ENCODE measurements at regions not wholly inside any gene's neighbourhood (a gene's known extent, or its start where the extent isn't known, plus 50 kb on each side); places are given as distances from the start of the nearest gene placed in this dataset.

DNA sequence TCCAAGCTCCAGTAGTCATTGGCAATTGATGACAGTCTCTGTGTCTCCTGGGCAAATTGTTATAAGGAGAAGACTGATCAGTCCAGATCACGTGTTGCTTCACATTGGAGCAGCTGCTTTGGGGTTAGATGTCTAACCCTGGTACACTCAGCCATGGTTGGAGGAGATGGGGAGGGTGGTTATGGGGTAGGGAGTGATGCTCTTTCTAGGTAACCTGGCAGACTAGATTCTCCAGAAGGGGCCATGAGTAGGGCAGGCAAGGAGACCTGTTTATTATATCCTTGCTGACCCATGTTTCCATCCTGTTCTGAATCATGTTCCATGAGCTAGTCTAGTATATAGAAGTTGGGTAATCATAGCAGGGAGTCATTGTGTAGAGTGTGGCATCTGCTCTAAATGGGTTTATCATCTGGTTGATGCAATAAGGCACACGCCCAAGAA lies 50.8 kb upstream of the BACH2 start:
- TF ChIP-seq GABPA (IDR thresholded peaks at IDR 0.05; ENCODE audit: low read depth): no peak
- TF ChIP-seq, protein P1, sequence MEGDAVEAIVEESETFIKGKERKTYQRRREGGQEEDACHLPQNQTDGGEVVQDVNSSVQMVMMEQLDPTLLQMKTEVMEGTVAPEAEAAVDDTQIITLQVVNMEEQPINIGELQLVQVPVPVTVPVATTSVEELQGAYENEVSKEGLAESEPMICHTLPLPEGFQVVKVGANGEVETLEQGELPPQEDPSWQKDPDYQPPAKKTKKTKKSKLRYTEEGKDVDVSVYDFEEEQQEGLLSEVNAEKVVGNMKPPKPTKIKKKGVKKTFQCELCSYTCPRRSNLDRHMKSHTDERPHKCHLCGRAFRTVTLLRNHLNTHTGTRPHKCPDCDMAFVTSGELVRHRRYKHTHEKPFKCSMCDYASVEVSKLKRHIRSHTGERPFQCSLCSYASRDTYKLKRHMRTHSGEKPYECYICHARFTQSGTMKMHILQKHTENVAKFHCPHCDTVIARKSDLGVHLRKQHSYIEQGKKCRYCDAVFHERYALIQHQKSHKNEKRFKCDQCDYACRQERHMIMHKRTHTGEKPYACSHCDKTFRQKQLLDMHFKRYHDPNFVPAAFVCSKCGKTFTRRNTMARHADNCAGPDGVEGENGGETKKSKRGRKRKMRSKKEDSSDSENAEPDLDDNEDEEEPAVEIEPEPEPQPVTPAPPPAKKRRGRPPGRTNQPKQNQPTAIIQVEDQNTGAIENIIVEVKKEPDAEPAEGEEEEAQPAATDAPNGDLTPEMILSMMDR (IDR thresholded peaks at IDR 0.05; ENCODE audit: insufficient read depth, low read length): no peak
